ENCODE measurements at regions not wholly inside any gene's neighbourhood (a gene's known extent, or its start where the extent isn't known, plus 50 kb on each side); places are given as distances from the start of the nearest gene placed in this dataset.

DNA sequence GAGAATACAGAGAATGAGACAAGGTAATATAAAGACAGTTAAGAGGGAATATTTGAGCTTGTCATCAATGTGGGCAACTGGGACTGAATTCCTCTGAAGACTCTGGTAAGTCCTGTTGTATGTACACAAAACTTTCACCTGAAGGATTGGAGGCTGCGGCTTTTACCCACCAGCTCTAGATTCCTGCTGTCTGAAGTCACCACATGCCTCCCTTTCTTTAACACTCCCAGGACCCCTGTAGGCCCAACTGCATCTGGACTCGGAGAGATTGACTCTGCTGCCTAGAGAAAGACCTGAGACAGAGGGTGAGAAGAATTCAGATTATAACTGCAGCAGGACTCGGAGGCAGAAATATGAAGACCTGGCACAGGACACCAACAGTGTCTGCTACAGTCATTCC, 1048.0 kb downstream of the PDHA2 start:
- H3K4me3 ChIP-seq (ENCODE audit: low read depth in 2 of 2, low read length in 2 of 2): no peak overlapping the region
- H3K27me3 ChIP-seq (ENCODE audit: control insufficient read depth, insufficient read depth, low read length): no peaks in the 10 kb centered on the region
- ATAC-seq: no peak
- H3K27ac ChIP-seq (ENCODE audit: low read length): no peak overlapping the region
- ChIA-PET POLR2A (no interaction called here), CTCF (no interaction called here)
- BruUV-seq (replicated peaks): no TSS peak
- in situ Hi-C loops (cut with HindIII; ENCODE audit: low pct_unique_long_range_greater_than_20kb, low sequenced_read_pairs): no loop called here
- H3K4me1 ChIP-seq (ENCODE audit: control insufficient read depth, insufficient read depth, low read length): no peaks in the 10 kb centered on the region
- intact Hi-C loops (cut with micrococcal nuclease; ENCODE audit: unreplicated experiment): no loop called here
- DNase-seq (ENCODE audit: low read depth, low spot score): no peak
- H3K36me3 ChIP-seq (ENCODE audit: control insufficient read depth, insufficient read depth, low read length): no peaks in the 10 kb centered on the region
- H3K9me3 ChIP-seq (ENCODE audit: control insufficient read depth, insufficient read depth, low read depth, low read length): no peaks in the 10 kb centered on the region
- TF ChIP-seq, protein P1, sequence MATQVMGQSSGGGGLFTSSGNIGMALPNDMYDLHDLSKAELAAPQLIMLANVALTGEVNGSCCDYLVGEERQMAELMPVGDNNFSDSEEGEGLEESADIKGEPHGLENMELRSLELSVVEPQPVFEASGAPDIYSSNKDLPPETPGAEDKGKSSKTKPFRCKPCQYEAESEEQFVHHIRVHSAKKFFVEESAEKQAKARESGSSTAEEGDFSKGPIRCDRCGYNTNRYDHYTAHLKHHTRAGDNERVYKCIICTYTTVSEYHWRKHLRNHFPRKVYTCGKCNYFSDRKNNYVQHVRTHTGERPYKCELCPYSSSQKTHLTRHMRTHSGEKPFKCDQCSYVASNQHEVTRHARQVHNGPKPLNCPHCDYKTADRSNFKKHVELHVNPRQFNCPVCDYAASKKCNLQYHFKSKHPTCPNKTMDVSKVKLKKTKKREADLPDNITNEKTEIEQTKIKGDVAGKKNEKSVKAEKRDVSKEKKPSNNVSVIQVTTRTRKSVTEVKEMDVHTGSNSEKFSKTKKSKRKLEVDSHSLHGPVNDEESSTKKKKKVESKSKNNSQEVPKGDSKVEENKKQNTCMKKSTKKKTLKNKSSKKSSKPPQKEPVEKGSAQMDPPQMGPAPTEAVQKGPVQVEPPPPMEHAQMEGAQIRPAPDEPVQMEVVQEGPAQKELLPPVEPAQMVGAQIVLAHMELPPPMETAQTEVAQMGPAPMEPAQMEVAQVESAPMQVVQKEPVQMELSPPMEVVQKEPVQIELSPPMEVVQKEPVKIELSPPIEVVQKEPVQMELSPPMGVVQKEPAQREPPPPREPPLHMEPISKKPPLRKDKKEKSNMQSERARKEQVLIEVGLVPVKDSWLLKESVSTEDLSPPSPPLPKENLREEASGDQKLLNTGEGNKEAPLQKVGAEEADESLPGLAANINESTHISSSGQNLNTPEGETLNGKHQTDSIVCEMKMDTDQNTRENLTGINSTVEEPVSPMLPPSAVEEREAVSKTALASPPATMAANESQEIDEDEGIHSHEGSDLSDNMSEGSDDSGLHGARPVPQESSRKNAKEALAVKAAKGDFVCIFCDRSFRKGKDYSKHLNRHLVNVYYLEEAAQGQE (IDR thresholded peaks at IDR 0.05; ENCODE audit: insufficient read depth in 1 of 2, low read depth in 2 of 2, low read length in 1 of 2): no peak
- TF ChIP-seq, protein P2, sequence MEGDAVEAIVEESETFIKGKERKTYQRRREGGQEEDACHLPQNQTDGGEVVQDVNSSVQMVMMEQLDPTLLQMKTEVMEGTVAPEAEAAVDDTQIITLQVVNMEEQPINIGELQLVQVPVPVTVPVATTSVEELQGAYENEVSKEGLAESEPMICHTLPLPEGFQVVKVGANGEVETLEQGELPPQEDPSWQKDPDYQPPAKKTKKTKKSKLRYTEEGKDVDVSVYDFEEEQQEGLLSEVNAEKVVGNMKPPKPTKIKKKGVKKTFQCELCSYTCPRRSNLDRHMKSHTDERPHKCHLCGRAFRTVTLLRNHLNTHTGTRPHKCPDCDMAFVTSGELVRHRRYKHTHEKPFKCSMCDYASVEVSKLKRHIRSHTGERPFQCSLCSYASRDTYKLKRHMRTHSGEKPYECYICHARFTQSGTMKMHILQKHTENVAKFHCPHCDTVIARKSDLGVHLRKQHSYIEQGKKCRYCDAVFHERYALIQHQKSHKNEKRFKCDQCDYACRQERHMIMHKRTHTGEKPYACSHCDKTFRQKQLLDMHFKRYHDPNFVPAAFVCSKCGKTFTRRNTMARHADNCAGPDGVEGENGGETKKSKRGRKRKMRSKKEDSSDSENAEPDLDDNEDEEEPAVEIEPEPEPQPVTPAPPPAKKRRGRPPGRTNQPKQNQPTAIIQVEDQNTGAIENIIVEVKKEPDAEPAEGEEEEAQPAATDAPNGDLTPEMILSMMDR (IDR thresholded peaks at IDR 0.05): no peak
- TF ChIP-seq POLR2AphosphoS5 (IDR thresholded peaks at IDR 0.05; ENCODE audit: low read depth, low read length): no peak
- no peak for TF ChIP-seq SIN3A (IDR thresholded peaks at IDR 0.05; ENCODE audit: borderline replicate concordance, insufficient read depth, low read depth, low read length)
- TF ChIP-seq TCF7L2 (IDR thresholded peaks at IDR 0.05; ENCODE audit: low read depth, low read length): no peak

DNA sequence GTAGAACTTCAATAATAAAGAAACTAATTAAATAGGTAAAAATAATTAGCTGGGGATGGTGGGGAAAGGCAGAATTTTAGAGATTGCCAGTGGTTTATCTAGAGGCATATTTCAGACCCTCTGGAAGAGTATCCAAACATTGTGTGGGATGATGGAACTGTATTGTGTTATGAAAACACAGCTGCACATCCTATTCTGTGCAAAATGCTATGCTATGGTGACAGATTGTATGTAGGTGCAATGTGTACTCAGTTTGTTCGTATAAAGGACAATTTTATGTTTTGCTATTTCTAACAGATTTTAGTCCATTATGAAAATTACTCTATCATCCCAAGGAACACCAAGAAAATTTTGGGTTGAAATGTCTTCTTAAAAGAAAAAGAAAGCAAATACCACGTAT, 1054.7 kb downstream of the PDHA2 start:
- in situ Hi-C loops (cut with HindIII; ENCODE audit: low pct_unique_long_range_greater_than_20kb, low sequenced_read_pairs) (no loop called here), intact Hi-C loops (cut with micrococcal nuclease; ENCODE audit: unreplicated experiment) (no loop called here)
- Histone ChIP-seq H3K27ac (ENCODE audit: low read length) (no peak overlapping the region), H3K27me3 (ENCODE audit: control insufficient read depth, insufficient read depth, low read length) (no peaks in the 10 kb centered on the region), H3K9me3 (ENCODE audit: control insufficient read depth, insufficient read depth, low read depth, low read length) (no peaks in the 10 kb centered on the region), H3K36me3 (ENCODE audit: control insufficient read depth, insufficient read depth, low read length) (no peaks in the 10 kb centered on the region), H3K4me3 (ENCODE audit: low read depth in 2 of 2, low read length in 2 of 2) (no peak overlapping the region), H3K4me1 (ENCODE audit: control insufficient read depth, insufficient read depth, low read length) (no peaks in the 10 kb centered on the region)
- POLR2A ChIA-PET: no interaction called here
- CTCF ChIA-PET: no interaction called here
- TF ChIP-seq, protein P2 (IDR thresholded peaks at IDR 0.05): no peak
- TF ChIP-seq, protein P1 (IDR thresholded peaks at IDR 0.05; ENCODE audit: insufficient read depth in 1 of 2, low read depth in 2 of 2, low read length in 1 of 2): no peak
- TF ChIP-seq SIN3A (IDR thresholded peaks at IDR 0.05; ENCODE audit: borderline replicate concordance, insufficient read depth, low read depth, low read length): no peak
- BruUV-seq (replicated peaks): no TSS peak
- ATAC-seq: no peak
- DNase-seq (ENCODE audit: low read depth, low spot score): no peak

Data from Panc1 (cell line).